ENCODE measurements at regions not wholly inside any gene's neighbourhood (a gene's known extent, or its start where the extent isn't known, plus 50 kb on each side); places are given as distances from the start of the nearest gene placed in this dataset.

GRCh38 chr6:12221856-12222255 lies 68.3 kb upstream of the EDN1 start:
- intact Hi-C loops (cut with DNase I): no loop called here
- TF ChIP-seq POLR2AphosphoS5 (IDR thresholded peaks at IDR 0.05): no peak
- TF ChIP-seq CTCF (IDR thresholded peaks at IDR 0.05): no peak
- no peak for TF ChIP-seq POLR2A (IDR thresholded peaks at IDR 0.05)
- no peak for DNase-seq (ENCODE audit: low spot score)
- H3K9me3 ChIP-seq: no peaks in the 10 kb centered on the region
- H3K36me3 ChIP-seq: no peaks in the 10 kb centered on the region
- WGBS: 50% methylated on average over 4 of the region's 4 CpGs
- no peak overlapping the region for H3K4me3 ChIP-seq
- H3K4me1 ChIP-seq (replicated peaks): no peaks in the 10 kb centered on the region
- H3K27ac ChIP-seq: no peak overlapping the region
- no peaks in the 10 kb centered on the region for H3K27me3 ChIP-seq (replicated peaks; ENCODE audit: insufficient read depth)

DNA sequence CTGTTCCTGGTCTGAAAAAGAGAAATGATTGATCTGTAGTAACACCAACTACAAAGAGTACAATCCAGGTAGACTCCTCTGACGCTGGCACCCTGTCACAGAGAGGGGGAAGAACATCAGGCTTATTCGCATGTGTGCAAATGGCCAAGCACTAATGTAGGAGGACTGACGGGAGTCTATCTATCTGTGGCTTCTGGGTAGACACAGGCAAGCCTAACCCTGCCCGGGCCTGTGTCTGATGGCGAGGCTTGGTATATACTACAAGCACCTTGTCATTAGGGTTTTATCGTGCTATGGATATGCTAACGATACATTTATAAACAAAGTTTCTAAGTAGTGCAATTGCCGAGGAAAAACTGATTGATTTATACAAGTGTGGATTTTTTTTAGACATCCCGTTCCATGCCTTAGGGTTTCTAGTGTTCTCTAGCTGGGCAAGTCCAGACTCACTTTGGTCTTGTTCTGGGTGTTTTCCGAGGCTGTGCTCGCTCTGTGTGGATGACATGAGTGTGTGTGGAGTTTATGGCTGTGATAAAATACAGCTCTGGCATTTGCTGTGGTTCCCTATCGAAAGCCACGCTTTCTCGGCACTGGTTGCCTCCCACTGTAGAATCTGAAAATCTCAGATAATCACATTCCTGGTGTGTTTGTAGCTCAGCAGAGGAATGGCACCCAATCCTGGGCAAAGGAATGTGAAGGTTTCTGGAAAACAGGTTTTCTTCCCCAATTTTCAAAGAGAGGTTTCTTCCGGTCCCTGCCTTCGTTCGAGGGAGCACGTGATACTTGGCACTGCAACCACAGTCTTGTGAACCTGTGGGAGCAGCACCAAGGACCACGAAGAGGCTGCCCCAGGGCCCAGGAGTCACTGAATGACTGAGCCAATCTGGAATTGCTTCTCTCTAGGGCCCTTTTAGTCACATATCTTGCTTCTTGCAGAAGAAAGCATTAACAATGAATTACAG lies 67.5 kb upstream of the EDN1 start:
- H3K9me3 ChIP-seq: no peaks in the 10 kb centered on the region
- H3K4me3 ChIP-seq: no peak overlapping the region
- H3K27ac ChIP-seq: no peak overlapping the region
- no peak for TF ChIP-seq POLR2AphosphoS5 (IDR thresholded peaks at IDR 0.05)
- no peak for TF ChIP-seq POLR2A (IDR thresholded peaks at IDR 0.05)
- TF ChIP-seq CTCF (IDR thresholded peaks at IDR 0.05): no peak
- DNase-seq (ENCODE audit: low spot score): peak; percentile 52
- H3K27me3 ChIP-seq (replicated peaks; ENCODE audit: insufficient read depth): no peaks in the 10 kb centered on the region
- H3K36me3 ChIP-seq: no peaks in the 10 kb centered on the region
- no peaks in the 10 kb centered on the region for H3K4me1 ChIP-seq (replicated peaks)
- intact Hi-C loops (cut with DNase I): no loop called here
- WGBS: 40% methylated on average over 19 of the region's 19 CpGs

DNA sequence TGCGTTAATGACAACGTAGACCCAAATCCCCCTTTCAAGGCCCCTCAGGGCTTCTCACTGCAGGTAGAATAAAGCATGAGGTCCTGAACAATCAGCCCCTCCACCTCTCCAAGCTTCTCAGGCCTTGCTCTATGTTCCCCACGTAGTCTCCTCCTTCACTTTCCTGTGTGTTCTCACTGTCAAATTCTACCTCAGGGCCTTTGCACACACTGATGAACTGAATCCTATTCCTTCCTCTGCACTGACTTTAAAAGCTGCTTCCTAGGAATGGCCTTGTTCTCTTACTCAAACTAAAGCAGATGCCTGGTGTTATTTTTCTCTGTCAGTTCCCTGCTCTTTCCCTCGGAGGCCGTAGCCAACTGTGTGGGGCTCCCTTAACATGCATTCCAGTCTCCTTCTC lies 66.8 kb upstream of the EDN1 start:
- 92% methylated on average over 5 of the region's 5 CpGs for WGBS
- H3K27me3 ChIP-seq (replicated peaks; ENCODE audit: insufficient read depth): no peaks in the 10 kb centered on the region
- no peaks in the 10 kb centered on the region for H3K36me3 ChIP-seq
- intact Hi-C loops (cut with DNase I): no loop called here
- no peak for DNase-seq (ENCODE audit: low spot score)
- no peaks in the 10 kb centered on the region for H3K9me3 ChIP-seq
- no peaks in the 10 kb centered on the region for H3K4me1 ChIP-seq (replicated peaks)
- TF ChIP-seq POLR2AphosphoS5 (IDR thresholded peaks at IDR 0.05) (no peak), CTCF (IDR thresholded peaks at IDR 0.05) (no peak), POLR2A (IDR thresholded peaks at IDR 0.05) (no peak)
- no peak overlapping the region for H3K27ac ChIP-seq
- H3K4me3 ChIP-seq: no peak overlapping the region

DNA sequence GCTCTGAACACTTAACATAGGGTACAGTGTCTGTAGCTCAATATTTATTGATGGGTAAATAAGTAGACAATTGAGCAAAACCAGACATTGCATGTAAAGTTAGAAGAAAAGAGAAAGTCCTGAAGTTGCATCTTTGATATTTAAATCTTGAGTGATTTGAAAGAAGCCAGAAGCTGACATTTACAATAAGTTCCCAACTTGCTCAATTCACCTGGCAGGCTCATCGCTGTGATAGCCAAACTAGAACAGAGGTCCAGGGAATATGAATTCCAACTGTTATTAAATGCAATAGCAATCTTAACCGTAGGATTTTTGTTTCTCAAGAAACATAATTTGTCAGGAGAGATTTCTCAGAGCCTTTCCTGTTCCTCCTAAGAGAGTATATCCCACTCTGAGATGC lies 65.9 kb upstream of the EDN1 start:
- H3K36me3 ChIP-seq: no peaks in the 10 kb centered on the region
- H3K4me3 ChIP-seq: no peak overlapping the region
- no peaks in the 10 kb centered on the region for H3K27me3 ChIP-seq (replicated peaks; ENCODE audit: insufficient read depth)
- TF ChIP-seq POLR2A (IDR thresholded peaks at IDR 0.05): no peak
- no peaks in the 10 kb centered on the region for H3K9me3 ChIP-seq
- DNase-seq (ENCODE audit: low spot score): no peak
- 79% methylated on average over 2 of the region's 2 CpGs for WGBS
- H3K4me1 ChIP-seq (replicated peaks): no peaks in the 10 kb centered on the region
- intact Hi-C loops (cut with DNase I): no loop called here
- H3K27ac ChIP-seq: no peak overlapping the region

DNA sequence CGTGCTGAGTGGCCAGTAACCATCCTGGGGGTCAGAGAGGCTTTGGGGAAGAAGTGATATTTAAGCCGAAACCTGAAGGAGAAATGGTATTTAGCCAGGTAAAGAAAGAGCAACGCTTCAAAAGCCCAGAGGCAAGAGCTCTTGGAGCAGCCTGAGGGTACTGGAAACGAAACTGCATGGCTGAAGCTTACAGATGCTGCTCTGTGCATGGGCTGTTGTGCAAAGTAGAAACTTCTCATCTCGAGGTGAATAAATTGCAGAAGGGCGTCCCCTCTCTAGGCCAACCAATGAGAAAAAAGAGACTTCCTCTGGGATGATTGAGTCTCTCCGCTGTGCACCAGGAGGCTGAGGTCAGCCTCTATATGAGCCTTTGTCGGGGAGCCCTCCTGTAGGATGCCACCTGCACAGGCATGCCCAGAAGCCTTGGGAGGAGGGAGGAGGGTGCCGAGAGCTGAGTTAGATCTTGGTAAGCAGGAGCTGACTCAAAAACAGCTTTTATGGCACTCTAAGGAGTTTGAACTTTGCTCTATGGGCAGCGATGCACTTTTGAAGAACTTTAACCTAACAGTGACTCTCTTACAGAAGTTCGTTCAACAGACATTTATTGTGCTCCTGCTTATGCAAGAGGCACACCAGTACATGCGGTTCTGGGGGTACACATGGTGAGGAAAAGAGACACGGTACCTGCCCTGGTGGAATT lies 61.6 kb upstream of the EDN1 start:
- TF ChIP-seq CTCF (IDR thresholded peaks at IDR 0.05) (no peak), POLR2AphosphoS5 (IDR thresholded peaks at IDR 0.05) (no peak), POLR2A (IDR thresholded peaks at IDR 0.05) (no peak)
- no peak overlapping the region for H3K27ac ChIP-seq
- no peak for DNase-seq (ENCODE audit: low spot score)
- no peaks in the 10 kb centered on the region for H3K36me3 ChIP-seq
- no peaks in the 10 kb centered on the region for H3K27me3 ChIP-seq (replicated peaks; ENCODE audit: insufficient read depth)
- H3K4me3 ChIP-seq: no peak overlapping the region
- WGBS: 58% methylated on average over 13 of the region's 13 CpGs
- no peaks in the 10 kb centered on the region for H3K9me3 ChIP-seq
- intact Hi-C loops (cut with DNase I): no loop called here
- no peaks in the 10 kb centered on the region for H3K4me1 ChIP-seq (replicated peaks)

Data from prostate gland (tissue), 2 donors.